IPS-NIHi11 (cell line): ENCODE measurements at regions not wholly inside any gene's neighbourhood (a gene's known extent, or its start where the extent isn't known, plus 50 kb on each side); places are given as distances from the start of the nearest gene placed in this dataset.

Experiments
- DNase-seq: peaks from one replicate; pipeline ENCODE4 v3.0.0; 2012; ENCODE audit warnings: mixed read lengths, low spot score

DNA sequence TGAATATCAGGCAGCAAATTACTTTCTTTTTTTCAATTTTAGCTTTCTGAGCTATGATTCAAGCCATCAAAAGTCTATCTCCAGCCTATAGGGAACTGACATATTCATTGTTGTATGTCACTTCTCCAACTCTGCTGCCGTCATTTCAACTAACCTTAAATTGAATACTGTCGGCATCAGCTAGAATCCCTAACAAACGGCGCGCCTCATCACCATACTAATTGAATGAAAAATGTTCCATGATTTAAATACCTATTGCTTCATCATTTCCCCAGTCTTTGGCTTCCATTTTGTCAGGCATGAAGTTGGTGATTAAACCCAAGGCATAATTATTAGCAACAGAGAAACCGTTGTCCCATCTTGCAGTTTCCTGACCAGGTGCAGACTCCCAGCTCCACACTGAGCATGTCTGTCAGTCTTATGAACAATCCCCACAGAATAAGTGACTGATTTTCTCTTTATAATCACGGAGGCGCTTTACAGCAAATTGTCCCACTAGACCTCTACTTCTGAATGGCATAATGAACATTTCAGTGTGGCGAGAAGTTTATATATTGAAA is 83.5 kb upstream of the NPY start:
- no peak for DNase-seq

DNA sequence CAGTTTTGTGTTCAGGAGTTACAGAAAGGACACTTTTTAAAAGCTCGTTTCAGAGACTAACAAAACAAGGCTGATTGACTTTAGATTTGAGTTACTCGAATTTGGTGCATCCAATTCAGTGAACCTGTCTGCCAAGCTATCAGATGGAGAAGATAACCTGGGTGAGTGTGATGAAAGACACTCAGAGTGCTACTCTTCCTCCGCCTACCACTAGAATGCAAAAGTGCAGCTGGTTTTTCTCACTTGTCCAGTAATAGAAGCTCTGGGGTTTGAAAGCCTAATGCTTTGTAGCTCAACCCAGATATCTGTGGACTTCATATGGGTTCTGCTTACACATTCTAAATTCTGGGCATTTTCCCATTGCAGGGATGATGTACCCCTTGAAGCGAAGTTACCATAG is 82.8 kb upstream of the NPY start:
- DNase-seq, result no peak

DNA sequence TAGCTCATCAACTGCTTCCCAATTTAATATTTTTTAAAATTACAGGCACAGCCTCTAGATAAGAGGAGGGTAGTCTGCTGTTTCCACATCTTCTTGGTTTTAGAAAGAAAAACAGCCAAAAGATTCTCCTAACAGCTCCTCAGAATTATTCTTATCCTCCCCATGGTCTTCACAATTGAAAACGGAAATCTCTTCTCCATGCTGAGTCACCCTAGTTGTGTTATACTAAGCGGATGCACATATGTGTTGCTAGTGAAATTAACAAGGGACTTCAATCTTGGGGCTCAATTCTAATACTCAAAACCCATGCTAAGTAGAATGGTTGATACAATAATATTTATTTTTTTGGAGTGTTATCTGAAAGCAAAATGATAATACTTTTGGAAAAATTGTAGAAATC is 71.9 kb upstream of the NPY start:
- no peak for DNase-seq

DNA sequence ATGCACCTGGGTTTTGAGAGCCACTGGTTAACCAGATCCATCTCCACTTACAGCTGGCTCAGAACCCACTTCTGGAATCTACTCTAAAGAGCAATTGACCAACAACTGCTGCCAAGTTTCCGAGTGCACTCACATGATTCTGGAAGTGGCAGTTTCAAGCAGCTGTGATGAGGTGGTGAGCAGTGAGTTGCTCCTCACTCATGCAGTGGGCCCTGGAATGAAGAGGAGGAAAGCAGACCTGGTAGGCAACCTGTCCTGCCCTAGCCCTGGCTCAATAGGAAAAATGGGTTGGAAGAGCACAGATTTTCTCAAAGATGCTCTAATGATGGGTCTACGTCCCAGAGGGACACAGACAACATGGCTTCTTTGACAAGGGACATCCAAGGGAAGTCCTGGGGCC is 70.7 kb upstream of the NPY start:
- no peak for DNase-seq

DNA sequence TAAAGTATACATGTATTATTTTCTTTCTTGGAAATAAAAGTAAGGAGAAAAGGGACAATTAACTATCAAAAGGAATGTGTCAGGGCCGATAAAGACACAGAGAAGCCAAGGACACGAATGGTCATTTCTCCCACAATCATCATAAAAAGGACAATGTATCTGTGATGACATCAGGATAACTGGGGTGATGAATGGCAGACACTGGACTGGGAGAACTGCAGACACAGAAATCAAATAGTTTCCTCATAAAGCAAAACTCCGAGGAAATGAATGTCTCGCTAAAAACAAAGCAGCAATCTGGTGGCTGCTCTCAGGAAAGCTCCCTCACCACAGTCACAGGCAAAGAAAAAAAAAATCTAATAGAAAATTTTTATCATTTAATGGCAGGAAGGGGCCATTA is 69.3 kb upstream of the NPY start:
- no peak for DNase-seq

DNA sequence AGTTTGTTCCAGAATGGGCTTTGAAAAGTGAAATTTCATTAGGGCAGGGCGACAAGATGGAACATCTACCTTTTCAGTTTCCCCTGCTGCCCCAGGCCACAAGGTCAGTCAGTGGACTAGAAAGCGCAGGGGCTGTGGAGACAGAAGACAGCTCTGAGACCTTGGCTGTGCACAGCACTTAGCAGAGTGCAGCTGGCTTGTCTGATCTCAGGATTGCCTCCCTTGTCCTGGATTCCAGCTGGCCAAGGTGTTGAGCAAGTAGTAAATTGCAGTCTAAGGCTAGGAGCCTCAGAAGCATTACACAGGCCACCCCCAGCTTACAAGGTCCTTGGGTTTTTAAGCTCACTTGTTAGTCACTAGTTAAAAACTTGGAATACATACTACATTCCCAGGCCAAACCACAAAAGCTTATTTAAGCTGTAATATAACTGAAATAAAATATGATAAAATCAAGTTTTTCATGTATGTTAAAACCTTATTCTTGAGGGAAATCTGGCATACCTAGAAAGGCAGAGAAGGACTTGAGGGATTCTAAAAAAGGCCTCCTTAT is 67.3 kb upstream of the NPY start:
- no peak for DNase-seq

DNA sequence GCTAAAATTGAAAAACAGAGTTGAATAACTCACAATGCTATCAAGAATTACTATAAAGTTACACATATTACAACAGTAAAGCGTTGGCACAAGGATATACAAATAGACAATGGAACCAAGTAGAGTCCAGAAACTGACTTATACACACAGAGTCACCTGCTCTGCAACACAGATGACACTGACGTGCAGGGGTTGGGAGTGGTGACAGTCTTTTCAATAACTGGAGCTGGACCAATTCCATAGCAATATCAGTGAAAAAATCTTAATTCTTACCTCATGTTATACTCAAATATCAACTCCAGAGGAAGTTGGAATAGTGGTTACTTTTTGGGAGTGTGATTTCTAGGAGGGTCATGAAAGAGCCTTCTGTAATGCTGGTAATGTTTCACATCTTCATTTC is 62.5 kb upstream of the NPY start:
- DNase-seq, result no peak

DNA sequence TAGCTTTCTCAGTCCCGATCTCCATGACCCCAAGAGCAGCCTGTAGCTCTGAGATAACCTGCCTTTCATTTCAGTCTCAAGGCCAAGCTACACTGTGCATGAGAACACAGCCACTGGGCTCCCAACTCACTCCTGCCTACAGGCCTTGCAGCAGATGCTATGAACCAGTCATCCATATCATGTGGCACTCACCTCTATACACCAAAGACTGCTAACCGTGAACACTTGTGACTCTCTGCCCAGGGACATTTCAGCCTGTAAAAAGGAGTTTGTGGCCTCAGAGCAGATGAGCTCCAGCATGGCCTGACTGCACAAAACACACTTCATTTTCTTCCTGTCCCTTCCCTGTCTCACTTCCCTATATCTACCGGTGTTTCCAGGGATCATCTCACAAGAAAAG is 56.9 kb upstream of the NPY start:
- DNase-seq, result no peak

DNA sequence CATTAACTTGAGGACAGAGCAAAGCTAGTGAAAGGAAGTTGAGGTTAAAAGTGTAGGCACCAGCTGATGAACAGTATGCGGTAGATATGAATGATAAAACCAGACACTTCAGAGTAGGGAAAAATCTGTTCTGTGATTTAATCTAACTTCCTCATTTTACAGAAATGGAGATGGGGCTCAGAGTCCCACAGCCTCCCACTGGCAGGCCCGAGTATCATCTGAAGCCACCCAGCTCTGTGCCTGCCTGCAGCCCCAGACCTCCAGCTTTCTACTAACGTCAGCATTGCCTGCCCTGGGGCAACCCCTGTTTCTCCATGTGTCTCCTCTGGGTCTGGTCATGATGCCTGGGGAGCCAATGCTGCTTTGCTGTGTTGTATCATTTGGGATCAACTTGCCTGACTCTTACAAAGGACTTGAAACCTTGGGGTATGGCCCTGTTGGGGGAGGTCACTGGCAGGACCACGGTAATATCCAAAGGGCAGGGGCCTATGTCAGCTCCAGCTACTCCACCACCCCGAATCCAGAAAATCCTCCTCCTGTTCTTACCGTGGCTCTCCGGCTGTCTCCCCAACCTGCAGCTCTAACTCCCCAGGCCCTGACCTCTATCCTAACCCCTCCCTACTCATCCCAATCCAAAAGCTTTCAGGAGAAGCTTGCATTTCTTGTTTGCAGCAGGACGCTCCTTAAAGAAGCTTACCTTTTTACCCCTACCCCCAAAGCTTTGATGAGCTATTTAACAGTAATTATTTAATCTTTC is 56.2 kb upstream of the NPY start:
- no peak for DNase-seq

DNA sequence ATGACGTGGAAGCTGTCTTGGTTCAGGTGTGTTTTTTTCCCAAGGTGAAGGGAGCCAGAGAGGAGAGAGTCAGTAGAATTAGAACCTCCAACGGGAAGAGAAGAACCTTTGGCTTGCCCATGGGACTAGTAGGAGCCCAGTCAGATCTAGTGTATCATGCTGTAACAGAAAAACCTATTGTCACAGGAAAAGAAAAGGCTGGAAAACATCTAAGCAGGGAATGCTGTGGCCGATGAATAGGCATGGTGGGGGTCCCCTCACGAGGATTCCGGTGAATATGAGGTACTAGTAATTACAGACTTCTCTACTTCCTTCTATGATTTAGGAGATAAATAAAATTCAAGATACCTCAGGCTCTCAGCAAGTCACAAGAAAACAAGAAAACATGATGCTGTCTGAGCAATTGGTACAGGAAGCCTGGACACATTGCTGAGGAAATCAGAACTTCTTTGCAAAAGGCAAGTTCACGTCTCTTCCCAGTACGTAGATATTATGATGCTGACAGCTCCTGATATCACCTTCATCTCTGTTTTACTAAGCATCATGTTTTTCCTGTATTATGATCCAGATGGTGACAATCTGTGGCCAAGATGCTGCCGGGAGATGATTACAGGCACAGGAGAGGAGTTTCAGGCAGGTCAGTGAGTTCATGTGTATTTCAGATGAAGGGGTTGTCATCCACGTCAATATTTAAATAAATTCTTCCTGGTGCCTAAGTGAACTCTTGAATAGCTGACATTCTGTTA is 54.3 kb upstream of the NPY start:
- no peak for DNase-seq

DNA sequence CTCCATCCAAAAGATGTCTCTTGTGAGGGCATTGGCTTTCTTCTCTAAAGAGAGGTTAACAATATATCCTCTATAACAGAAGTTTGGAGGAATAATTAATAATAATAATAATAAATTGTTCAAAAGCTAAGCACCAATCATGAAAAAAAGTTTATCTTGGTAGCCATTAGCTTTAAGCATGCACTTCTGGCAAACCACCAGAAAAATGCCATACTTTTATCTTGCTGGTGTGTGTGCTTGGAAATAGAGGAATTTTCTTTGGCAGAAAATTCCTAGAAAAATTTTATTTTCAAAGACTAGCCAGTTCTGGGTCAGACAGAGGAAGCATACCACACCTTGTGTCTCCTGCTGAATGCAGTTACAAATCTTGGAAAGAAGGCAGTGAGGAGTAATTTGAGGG is 52.5 kb upstream of the NPY start:
- no peak for DNase-seq

DNA sequence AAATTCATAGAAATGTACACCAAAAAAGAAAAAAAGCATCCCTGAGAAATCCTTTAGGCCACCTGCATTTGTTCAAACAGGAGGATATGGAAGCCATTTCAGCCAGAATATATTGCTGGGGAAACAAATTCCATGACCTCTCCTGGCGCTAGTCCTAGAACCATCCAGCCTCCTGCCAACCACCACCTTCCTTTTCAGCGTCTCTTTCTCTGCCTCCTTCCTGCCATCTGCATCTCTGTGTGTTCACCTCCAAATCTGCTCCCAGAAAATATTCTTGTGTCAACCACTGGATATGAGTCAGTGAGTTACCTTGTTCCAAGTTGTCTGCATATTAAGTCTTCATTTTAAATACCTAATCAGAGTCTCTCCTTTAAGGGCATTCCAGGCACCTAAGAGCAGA is 50.6 kb upstream of the NPY start:
- no peak for DNase-seq
